H1 (cell line): ENCODE measurements at regions not wholly inside any gene's neighbourhood (a gene's known extent, or its start where the extent isn't known, plus 50 kb on each side); places are given as distances from the start of the nearest gene placed in this dataset.

Experiments
- CTCF ChIA-PET: fragments of 300-600 bp; sonication (Branson Sonifier 250); formaldehyde crosslinking; loops from one replicate; lab custom pipeline; 2021; ENCODE audit not compliant: partially characterized antibody; lab: Charles Lee
- POLR2A ChIA-PET: fragments of 300-600 bp; sonication (Branson Sonifier 250); formaldehyde crosslinking; loops from one replicate; lab custom pipeline; 2021; ENCODE audit warnings: inconsistent platforms; ENCODE audit not compliant: partially characterized antibody; lab: Charles Lee
- DNase-seq, 2 experiments: peaks; one replicate each; pipeline versions ENCODE4 v3.0.0 to v3.0.0-alpha.2; 2010 to 2022; ENCODE audit warnings: low spot score in 2 of 2, low read depth in 1 of 2, mixed read lengths in 1 of 2
- FAIRE-seq: peaks from 2 replicates; lab custom pipeline; 2011; peaks lifted over from hg19 to GRCh38; lab: Jason Lieb, UNC
- H2AFZ ChIP-seq: 2 replicates; pipeline ENCODE4 v1.8.1; 2012; ENCODE audit warnings: low read length, inconsistent platforms
- H2AK5ac ChIP-seq: 2 replicates; pipeline ENCODE4 v1.6.1; 2013; ENCODE audit warnings: low read depth, low read length
- H2BK120ac ChIP-seq: replicated peaks from 2 replicates; pipeline ENCODE3; 2013; ENCODE audit warnings: low read depth, low read length, inconsistent platforms
- H2BK12ac ChIP-seq: 2 replicates; pipeline ENCODE4 v1.6.1; 2013; ENCODE audit warnings: low read depth, low read length
- H2BK15ac ChIP-seq: 2 replicates; pipeline ENCODE4 v1.6.1; 2013; ENCODE audit warnings: low read length
- H2BK20ac ChIP-seq: 2 replicates; pipeline ENCODE4 v1.6.1; 2013; ENCODE audit warnings: low read length
- H2BK5ac ChIP-seq: 2 replicates; pipeline ENCODE4 v1.6.1; 2013; ENCODE audit warnings: low read depth, low read length
- H3K14ac ChIP-seq: 2 replicates; pipeline ENCODE4 v1.6.1; 2013; ENCODE audit warnings: inconsistent platforms; ENCODE audit not compliant: insufficient read length
- H3K18ac ChIP-seq: 2 replicates; pipeline ENCODE4 v1.6.1; 2013; ENCODE audit warnings: low read length; ENCODE audit errors: extremely low read depth
- H3K23ac ChIP-seq: 2 replicates; pipeline ENCODE4 v1.6.1; 2013; ENCODE audit warnings: inconsistent platforms; ENCODE audit not compliant: insufficient read length
- H3K23me2 ChIP-seq: 2 replicates; pipeline ENCODE4 v1.6.1; 2013; ENCODE audit warnings: low read depth, low read length
- H3K27ac ChIP-seq: 2 replicates; pipeline ENCODE4 v1.6.1; 2011; ENCODE audit warnings: low read depth, low read length, inconsistent platforms
- H3K27me3 ChIP-seq, 4 experiments: replicated peaks in 1 of 4; 1 replicate in 1 of 4; 2 replicates in 3 of 4; pipeline versions ENCODE4 v1.6.1 to v1.8.1; 2011 to 2013; ENCODE audit warnings: low read length in 3 of 4, mild to moderate bottlenecking in 3 of 4, inconsistent platforms in 2 of 4, mixed read lengths in 2 of 4, moderate library complexity in 1 of 4; ENCODE audit not compliant: control insufficient read depth in 3 of 4, insufficient read depth in 3 of 4; ENCODE audit errors: extremely low read depth in 1 of 4
- H3K36me3 ChIP-seq, 4 experiments: 2 replicates each; pipeline versions ENCODE4 v1.6.1 to v1.8.1; 2011 to 2013; ENCODE audit warnings: mild to moderate bottlenecking in 4 of 4, low read length in 3 of 4, moderate library complexity in 2 of 4, control low read depth in 1 of 4, inconsistent platforms in 1 of 4; ENCODE audit not compliant: insufficient read depth in 4 of 4, control insufficient read depth in 2 of 4
- H3K4ac ChIP-seq: replicated peaks from 2 replicates; pipeline ENCODE3; 2013; ENCODE audit warnings: low read length, low read depth, mixed read lengths, inconsistent platforms; ENCODE audit not compliant: insufficient read length
- H3K4me1 ChIP-seq, 4 experiments: replicated peaks in 1 of 4; 1 replicate in 1 of 4; 2 replicates in 3 of 4; pipeline versions ENCODE4 v1.6.1 to v1.8.1; 2011 to 2013; ENCODE audit warnings: low read length in 3 of 4, inconsistent platforms in 2 of 4, mixed read lengths in 1 of 4; ENCODE audit not compliant: insufficient read depth in 4 of 4, control insufficient read depth in 3 of 4
- H3K4me2 ChIP-seq, 2 experiments: 2 replicates each; pipeline versions ENCODE4 v1.6.1 to v1.8.1; 2011 to 2013; ENCODE audit warnings: low read depth in 2 of 2, low read length in 2 of 2, control low read depth in 1 of 2, inconsistent platforms in 1 of 2, mild to moderate bottlenecking in 1 of 2; ENCODE audit not compliant: insufficient read depth in 1 of 2
- H3K4me3 ChIP-seq, 4 experiments: fragments of 200-600, 300-600 bp in 1 of 4; sonication (generic), shearing (Covaris generic), sonication (Bioruptor Twin) in 1 of 4; 2 replicates each; pipeline versions ENCODE4 v1.5.1 to v1.8.1; 2011 to 2016; ENCODE audit warnings: low read length in 4 of 4, low read depth in 3 of 4, control low read depth in 2 of 4, inconsistent platforms in 2 of 4, mild to moderate bottlenecking in 2 of 4, mixed read lengths in 1 of 4, moderate library complexity in 1 of 4; ENCODE audit not compliant: insufficient read depth in 2 of 4; ENCODE audit errors: extremely low read depth in 1 of 4
- H3K56ac ChIP-seq: replicated peaks from 2 replicates; pipeline ENCODE3; 2013; ENCODE audit warnings: low read depth, mild to moderate bottlenecking, mixed read lengths, low read length, inconsistent platforms; ENCODE audit not compliant: insufficient read length
- H3K79me1 ChIP-seq: 2 replicates; pipeline ENCODE4 v1.6.1; 2013; ENCODE audit warnings: low read depth, low read length, control low read depth
- H3K79me2 ChIP-seq, 2 experiments: 2 replicates each; pipeline versions ENCODE4 v1.6.1 to v1.8.1; 2012 to 2013; ENCODE audit warnings: low read length in 2 of 2, mild to moderate bottlenecking in 2 of 2, inconsistent platforms in 1 of 2; ENCODE audit not compliant: insufficient read depth in 2 of 2, control insufficient read depth in 1 of 2
- H3K9ac ChIP-seq, 4 experiments: replicated peaks in 1 of 4; 1 replicate in 1 of 4; 2 replicates in 3 of 4; pipeline versions ENCODE4 v1.6.1 to v1.8.1; 2011 to 2013; ENCODE audit warnings: low read depth in 3 of 4, low read length in 3 of 4, control low read depth in 2 of 4, mild to moderate bottlenecking in 2 of 4, moderate library complexity in 2 of 4, inconsistent platforms in 1 of 4; ENCODE audit errors: extremely low read depth in 1 of 4
- H3K9me3 ChIP-seq, 2 experiments: 2 replicates each; pipeline versions ENCODE4 v1.6.1 to v1.8.1; 2012 to 2013; ENCODE audit warnings: mild to moderate bottlenecking in 2 of 2, moderate library complexity in 2 of 2, control low read depth in 1 of 2, inconsistent platforms in 1 of 2, low read depth in 1 of 2, low read length in 1 of 2, mixed read lengths in 1 of 2; ENCODE audit not compliant: insufficient read depth in 2 of 2
- H4K20me1 ChIP-seq, 2 experiments: replicated peaks in 1 of 2; 2 replicates each; pipeline versions ENCODE3 to v1.8.1; 2011 to 2013; ENCODE audit warnings: inconsistent platforms in 2 of 2, low read length in 2 of 2, mild to moderate bottlenecking in 1 of 2; ENCODE audit not compliant: insufficient read depth in 2 of 2, control insufficient read depth in 1 of 2
- H4K5ac ChIP-seq: 2 replicates; pipeline ENCODE4 v1.6.1; 2013; ENCODE audit warnings: low read length, low read depth, mixed read lengths, inconsistent platforms; ENCODE audit not compliant: insufficient read length
- H4K8ac ChIP-seq: 2 replicates; pipeline ENCODE4 v1.8.0; 2013; ENCODE audit warnings: mild to moderate bottlenecking, moderate library complexity, low read length, inconsistent platforms; ENCODE audit not compliant: insufficient read depth; ENCODE audit errors: extremely low read depth
- H4K91ac ChIP-seq: replicated peaks from 2 replicates; pipeline ENCODE3; 2013; ENCODE audit warnings: low read length, mixed read lengths, inconsistent platforms; ENCODE audit not compliant: insufficient read length
- ASH2L ChIP-seq: fragments of 200-600, 300-600 bp; sonication (generic); IDR thresholded peaks from one replicate; pipeline ENCODE4 v1.7.1; 2017; ENCODE audit warnings: low read length
- CBX8 ChIP-seq: fragments of 300-800, 300-1000 bp; sonication (generic); IDR thresholded peaks from 2 replicates; pipeline ENCODE4 v1.7.1; 2016; ENCODE audit warnings: low read depth, low read length, borderline replicate concordance
- CEBPB ChIP-seq: IDR thresholded peaks from 2 replicates; pipeline ENCODE4 v1.6.1; 2012; ENCODE audit warnings: low read depth, low read length
- CREB1 ChIP-seq: IDR thresholded peaks from 2 replicates; pipeline ENCODE4 v1.6.1; 2012; ENCODE audit warnings: inconsistent platforms
- E2F6 ChIP-seq: IDR thresholded peaks from 2 replicates; pipeline ENCODE4 v1.6.1; 2012; ENCODE audit warnings: inconsistent platforms
- HDAC2 ChIP-seq, 2 experiments: fragments of 300-600 bp in 1 of 2; sonication (generic) in 1 of 2; IDR thresholded peaks; 2 replicates each; pipeline ENCODE4 v1.6.1; 2011 to 2012; ENCODE audit warnings: low read depth in 2 of 2, low read length in 2 of 2, mild to moderate bottlenecking in 2 of 2, moderate library complexity in 2 of 2, borderline replicate concordance in 1 of 2, inconsistent platforms in 1 of 2
- KDM4A ChIP-seq: IDR thresholded peaks from one replicate; pipeline ENCODE4 v1.7.1; 2012; ENCODE audit warnings: low read depth, mild to moderate bottlenecking, moderate library complexity, low read length, inconsistent platforms; ENCODE audit not compliant: severe bottlenecking
- PHF8 ChIP-seq: fragments of 200-600 bp; sonication (generic); conservative IDR thresholded peaks from 2 replicates; pipeline ENCODE4 v1.7.1; 2012; ENCODE audit warnings: low read depth, mild to moderate bottlenecking, inconsistent platforms, low read length, moderate library complexity
- POLR2A ChIP-seq, 2 experiments: IDR thresholded peaks; 1 replicate in 1 of 2; 2 replicates in 1 of 2; pipeline ENCODE4 v1.6.1; 2011; ENCODE audit warnings: low read depth in 2 of 2, low read length in 2 of 2, mild to moderate bottlenecking in 2 of 2; ENCODE audit errors: control extremely low read depth in 1 of 2
- SIX5 ChIP-seq: IDR thresholded peaks from 2 replicates; pipeline ENCODE4 v1.6.1; 2011; ENCODE audit warnings: mild to moderate bottlenecking, low read depth, low read length
- SP1 ChIP-seq: IDR thresholded peaks from 2 replicates; pipeline ENCODE4 v1.6.1; 2011; ENCODE audit warnings: low read depth, low read length
- SP4 ChIP-seq: IDR thresholded peaks from 2 replicates; pipeline ENCODE4 v1.6.1; 2012; ENCODE audit warnings: low read length, inconsistent platforms
- SRF ChIP-seq: IDR thresholded peaks from 2 replicates; pipeline ENCODE4 v1.6.1; 2011; ENCODE audit warnings: mild to moderate bottlenecking, low read depth, low read length, moderate library complexity
- SUZ12 ChIP-seq: fragments of 200-600 bp; sonication (generic); IDR thresholded peaks from 2 replicates; pipeline ENCODE4 v1.6.1; 2012; ENCODE audit warnings: mild to moderate bottlenecking, inconsistent platforms, low read length, moderate library complexity, mixed read lengths
- TAF1 ChIP-seq: IDR thresholded peaks from 2 replicates; pipeline ENCODE4 v1.6.1; 2011; ENCODE audit warnings: mild to moderate bottlenecking, low read depth, low read length
- TAF7 ChIP-seq: optimal IDR thresholded peaks from 2 replicates; pipeline ENCODE3; 2011; ENCODE audit warnings: low read depth, mild to moderate bottlenecking, inconsistent platforms, low read length, moderate library complexity, borderline replicate concordance
- WGBS, 2 experiments: shearing (Covaris generic) in 1 of 2; methylation state at CpG; one replicate each; pipeline versions ENCODE4 v1.1.6 to v1.1.7; 2013 to 2015; ENCODE audit warnings: low lambda C conversion rate in 2 of 2, mixed read lengths in 2 of 2, inconsistent platforms in 1 of 2, low coverage in 1 of 2, missing lambda C conversion rate in 1 of 2; ENCODE audit not compliant: insufficient replicate concordance in 2 of 2, insufficient coverage in 1 of 2, insufficient read length in 1 of 2; ENCODE audit errors: extremely low coverage in 1 of 2, missing lambda C conversion rate in 1 of 2; 5-methylcytosine and 5-hydroxymethylcytosine counted together

- DNase-seq (peak; percentile 58 to 95), FAIRE-seq (peak; percentile 55)
- H3K4ac ChIP-seq: no peak overlapping the region
- no peak overlapping the region for H3K4me3 ChIP-seq
- H2AK5ac ChIP-seq: no peak overlapping the region
- H4K5ac ChIP-seq: no peak overlapping the region
- H3K79me1 ChIP-seq: no peaks in the 10 kb centered on the region
- peak overlapping the region; percentile 14; the same call in 1 of the 2 replicates for H2BK15ac ChIP-seq
- H4K8ac ChIP-seq: no peak overlapping the region
- H2AFZ ChIP-seq: no peak overlapping the region
- no peak overlapping the region for H2BK120ac ChIP-seq
- H3K27ac ChIP-seq: no peak overlapping the region
- POLR2A ChIA-PET: no interaction called here
- no peaks in the 10 kb centered on the region for H3K9me3 ChIP-seq
- no peak overlapping the region for H3K18ac ChIP-seq
- 16% methylated on average over 6 of the region's 6 CpGs; no CpG with 5 or more reads in 1 of the 2 experiments for WGBS, 2 experiments
- no peaks in the 10 kb centered on the region for H3K27me3 ChIP-seq
- no peak overlapping the region for H2BK20ac ChIP-seq
- CTCF ChIA-PET: interaction anchor here (0.6 to 10.8 kb wide), 43 partner anchors 8 to 962 kb away, joined by 3 to 86 read pairs (median 4); partner anchors contain the start of gene GRIN2A
- H3K79me2 ChIP-seq: no peaks in the 10 kb centered on the region
- H3K56ac ChIP-seq: no peak overlapping the region
- no peak overlapping the region for H3K9ac ChIP-seq
- H3K4me1 ChIP-seq: peaks cover 0 to 4% (median under 1%) of the 10 kb centered on the region in 4 experiments; a peak in 3 of 7 replicates
- H3K14ac ChIP-seq: no peak overlapping the region
- H4K20me1 ChIP-seq: no peaks in the 10 kb centered on the region
- no peak overlapping the region for H3K23ac ChIP-seq
- no peak overlapping the region for H4K91ac ChIP-seq
- no peaks in the 10 kb centered on the region for H3K36me3 ChIP-seq
- no peak overlapping the region; the same call in 1 of the 2 replicates for H2BK12ac ChIP-seq
- H3K4me2 ChIP-seq: no peak overlapping the region
- no peaks in the 10 kb centered on the region for H3K23me2 ChIP-seq
- no peak overlapping the region for H2BK5ac ChIP-seq
- no peak for TF ChIP-seq TAF1
- TF ChIP-seq CBX8: no peak
- no peak for TF ChIP-seq SP4
- TF ChIP-seq CEBPB: no peak
- no peak for TF ChIP-seq E2F6
- peak; percentile 28; the same call in 1 of the 2 replicates for TF ChIP-seq SRF
- no peak for TF ChIP-seq ASH2L
- TF ChIP-seq SP1: no peak
- no peak for TF ChIP-seq HDAC2 (IDR thresholded peaks at IDR 0.05; ENCODE audit: borderline replicate concordance in 1 of 2, low read depth in 2 of 2, low read length in 2 of 2)
- TF ChIP-seq POLR2A (IDR thresholded peaks at IDR 0.05; ENCODE audit: control extremely low read depth in 1 of 2, low read depth in 2 of 2, low read length in 2 of 2): no peak
- no peak for TF ChIP-seq PHF8
- TF ChIP-seq SUZ12: no peak
- TF ChIP-seq KDM4A: no peak
- peak; percentile 45 for TF ChIP-seq TAF7
- TF ChIP-seq SIX5: no peak
- TF ChIP-seq CREB1: peak; percentile 40
Observed at GRCh38 chr16:9256196-9256595, 164.8 kb downstream of the HAPSTR1 start.
